ENCODE measurements at regions not wholly inside any gene's neighbourhood (a gene's known extent, or its start where the extent isn't known, plus 50 kb on each side); places are given as distances from the start of the nearest gene placed in this dataset.

GRCh38 chr2:53087262-53087873, 680.2 kb upstream of the CHAC2 start:
- TF ChIP-seq CTCF (IDR thresholded peaks at IDR 0.05; ENCODE audit: insufficient read depth, low read length, poor library complexity, severe bottlenecking) (no peak), EZH2phosphoT487 (conservative IDR thresholded peaks at IDR 0.05; ENCODE audit: low read length) (no peak)

All from SU-DHL-6 (cell line).